Retinal pigment epithelial cell (primary cell): ENCODE measurements at regions not wholly inside any gene's neighbourhood (a gene's known extent, or its start where the extent isn't known, plus 50 kb on each side); places are given as distances from the start of the nearest gene placed in this dataset.
"Not testable (repeated sequence)": the region's sequence is repeated elsewhere in the genome, so short reads cannot be mapped to it uniquely, and the experiment has no call there.

Experiments
- DNase-seq: peaks from one replicate; pipeline ENCODE4 v3.0.0-alpha.2; 2010; ENCODE audit warnings: low read depth
- H3K4me3 ChIP-seq: 2 replicates; pipeline ENCODE4 v1.5.1; 2011; ENCODE audit warnings: mild to moderate bottlenecking, low read length, control low read depth, moderate library complexity
- TF ChIP-seq, protein P1 (sequence below): conservative IDR thresholded peaks from 2 replicates; pipeline ENCODE4 v1.5.1; 2011; ENCODE audit warnings: low read depth, low read length, control low read depth, inconsistent platforms

DNA sequence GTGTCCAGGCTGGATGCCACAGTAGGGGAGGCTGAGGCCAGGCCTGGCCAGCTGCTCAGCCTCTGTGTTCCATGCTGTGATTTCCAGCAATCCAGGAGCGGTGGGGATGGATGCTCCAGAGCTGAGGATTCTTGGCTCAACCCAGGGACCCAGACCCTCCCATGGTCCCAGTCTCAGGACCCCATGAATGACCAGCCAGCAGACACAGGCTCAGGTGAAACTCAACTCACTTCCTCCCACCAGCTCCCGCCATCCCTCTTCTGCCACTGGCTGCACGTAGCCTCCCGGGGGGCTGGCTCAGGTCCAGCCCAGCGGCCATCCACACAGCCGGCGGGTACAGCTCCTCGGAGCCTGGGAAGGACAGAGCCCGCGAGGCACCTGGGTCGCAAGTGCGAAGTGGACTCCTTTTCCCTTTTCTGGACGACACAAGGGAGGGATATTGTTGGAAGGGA lies 54.5 kb upstream of the DACT2 start:
- TF ChIP-seq, protein P1, sequence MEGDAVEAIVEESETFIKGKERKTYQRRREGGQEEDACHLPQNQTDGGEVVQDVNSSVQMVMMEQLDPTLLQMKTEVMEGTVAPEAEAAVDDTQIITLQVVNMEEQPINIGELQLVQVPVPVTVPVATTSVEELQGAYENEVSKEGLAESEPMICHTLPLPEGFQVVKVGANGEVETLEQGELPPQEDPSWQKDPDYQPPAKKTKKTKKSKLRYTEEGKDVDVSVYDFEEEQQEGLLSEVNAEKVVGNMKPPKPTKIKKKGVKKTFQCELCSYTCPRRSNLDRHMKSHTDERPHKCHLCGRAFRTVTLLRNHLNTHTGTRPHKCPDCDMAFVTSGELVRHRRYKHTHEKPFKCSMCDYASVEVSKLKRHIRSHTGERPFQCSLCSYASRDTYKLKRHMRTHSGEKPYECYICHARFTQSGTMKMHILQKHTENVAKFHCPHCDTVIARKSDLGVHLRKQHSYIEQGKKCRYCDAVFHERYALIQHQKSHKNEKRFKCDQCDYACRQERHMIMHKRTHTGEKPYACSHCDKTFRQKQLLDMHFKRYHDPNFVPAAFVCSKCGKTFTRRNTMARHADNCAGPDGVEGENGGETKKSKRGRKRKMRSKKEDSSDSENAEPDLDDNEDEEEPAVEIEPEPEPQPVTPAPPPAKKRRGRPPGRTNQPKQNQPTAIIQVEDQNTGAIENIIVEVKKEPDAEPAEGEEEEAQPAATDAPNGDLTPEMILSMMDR = no peak
- DNase-seq = no peak
- no peak overlapping the region for H3K4me3 ChIP-seq

DNA sequence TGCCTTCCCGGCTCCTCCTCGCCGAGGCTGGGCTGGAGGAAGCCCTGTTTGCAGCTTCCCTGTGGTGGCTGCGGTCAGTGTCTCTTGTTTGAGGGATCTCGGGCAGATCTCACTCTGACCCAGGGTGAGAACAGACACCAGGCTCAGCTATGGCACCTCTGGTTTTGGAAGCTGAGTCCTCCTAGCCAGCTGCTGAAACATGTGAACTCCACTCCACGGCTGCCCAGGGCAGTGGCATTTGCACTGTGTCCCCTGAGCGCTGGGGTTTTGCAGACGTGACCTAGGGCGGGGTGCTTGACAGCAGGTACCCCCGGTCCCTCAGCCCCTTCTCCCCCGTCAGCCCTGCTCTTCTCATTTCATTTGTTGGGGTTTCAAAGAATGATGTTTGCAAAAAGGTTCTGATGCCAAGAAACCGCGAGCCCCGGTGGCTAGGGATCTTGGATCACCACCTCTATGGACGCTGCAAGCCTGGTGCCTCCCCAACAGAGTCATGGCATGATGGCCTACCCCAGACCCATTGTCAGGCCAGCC lies 55.0 kb upstream of the DACT2 start:
- DNase-seq = no peak
- H3K4me3 ChIP-seq = no peak overlapping the region
- TF ChIP-seq, protein P1 = no peak

DNA sequence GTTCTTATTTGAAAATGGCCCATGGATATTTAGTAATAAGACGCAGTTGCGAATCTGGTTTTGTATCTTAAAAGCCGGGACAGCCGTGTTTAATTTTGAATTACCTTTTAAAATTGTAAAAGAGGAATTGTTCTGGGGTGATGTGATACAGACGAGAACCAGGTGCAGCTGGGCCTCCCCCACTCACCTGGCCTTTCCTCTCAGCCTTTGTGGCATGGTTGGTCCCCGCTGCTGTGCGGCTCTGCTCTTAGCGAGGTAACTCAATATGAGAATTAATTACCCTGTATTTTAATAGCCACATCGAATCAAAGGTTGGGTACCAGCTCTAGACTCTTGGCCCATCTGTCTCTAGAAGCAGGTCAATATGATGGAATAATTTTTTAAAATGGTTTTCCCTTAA lies 56.5 kb upstream of the DACT2 start:
- no peak overlapping the region for H3K4me3 ChIP-seq
- no peak for DNase-seq
- TF ChIP-seq, protein P1 = no peak

DNA sequence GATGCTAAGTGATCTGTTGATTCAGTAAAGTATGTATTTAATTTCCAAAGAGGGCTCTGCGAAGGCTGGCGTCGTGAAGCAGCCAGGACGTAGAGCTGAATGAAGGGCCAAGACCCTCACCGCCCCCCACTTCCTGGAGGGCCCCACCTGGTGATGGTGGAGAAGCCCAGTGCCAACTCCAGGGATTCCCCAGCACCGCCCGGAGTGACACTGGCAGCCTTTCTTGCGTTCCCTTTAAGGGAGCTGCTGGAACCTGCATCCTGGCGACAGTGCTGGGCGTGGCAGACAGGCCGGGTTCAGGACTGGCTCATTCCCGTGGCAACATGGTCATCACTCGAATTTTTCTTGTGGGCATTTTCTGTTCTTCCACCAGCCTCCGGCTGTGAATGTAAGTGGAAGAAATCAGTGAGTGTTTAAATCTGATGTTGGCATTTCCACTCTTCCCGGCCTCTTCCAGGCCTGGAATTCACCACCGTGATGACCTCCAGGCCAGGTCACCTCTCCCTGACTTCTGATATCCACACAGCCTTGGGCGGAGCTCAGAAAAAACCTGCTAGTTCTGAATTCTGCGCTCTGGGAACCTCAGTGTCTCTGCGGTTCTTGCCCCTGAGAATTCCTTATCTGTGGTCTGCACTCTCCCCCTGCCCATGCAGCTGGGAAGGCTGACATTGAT lies 57.4 kb upstream of the DACT2 start:
- TF ChIP-seq, protein P1 = no peak
- DNase-seq = no peak
- H3K4me3 ChIP-seq = no peak overlapping the region

DNA sequence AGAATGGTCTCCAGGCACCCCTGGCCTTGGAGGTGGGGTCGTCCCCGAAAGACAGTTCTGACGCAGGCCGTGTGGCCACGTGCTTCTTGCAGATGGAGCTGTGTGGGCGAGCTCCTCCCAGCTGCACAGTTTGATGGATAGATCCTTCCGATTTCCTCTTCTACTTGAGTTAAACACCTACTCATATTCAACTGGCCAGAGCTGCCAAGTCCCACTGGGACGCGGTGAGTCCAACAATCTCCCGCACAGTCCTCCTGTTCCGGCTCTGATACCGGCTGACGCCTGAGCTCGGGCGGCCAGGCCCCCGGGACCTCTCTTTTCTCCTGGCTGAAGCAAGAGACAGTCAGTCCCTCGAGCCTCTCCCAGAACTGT lies 57.9 kb upstream of the DACT2 start:
- no peak for DNase-seq
- TF ChIP-seq, protein P1 = no peak
- H3K4me3 ChIP-seq = no peak overlapping the region

DNA sequence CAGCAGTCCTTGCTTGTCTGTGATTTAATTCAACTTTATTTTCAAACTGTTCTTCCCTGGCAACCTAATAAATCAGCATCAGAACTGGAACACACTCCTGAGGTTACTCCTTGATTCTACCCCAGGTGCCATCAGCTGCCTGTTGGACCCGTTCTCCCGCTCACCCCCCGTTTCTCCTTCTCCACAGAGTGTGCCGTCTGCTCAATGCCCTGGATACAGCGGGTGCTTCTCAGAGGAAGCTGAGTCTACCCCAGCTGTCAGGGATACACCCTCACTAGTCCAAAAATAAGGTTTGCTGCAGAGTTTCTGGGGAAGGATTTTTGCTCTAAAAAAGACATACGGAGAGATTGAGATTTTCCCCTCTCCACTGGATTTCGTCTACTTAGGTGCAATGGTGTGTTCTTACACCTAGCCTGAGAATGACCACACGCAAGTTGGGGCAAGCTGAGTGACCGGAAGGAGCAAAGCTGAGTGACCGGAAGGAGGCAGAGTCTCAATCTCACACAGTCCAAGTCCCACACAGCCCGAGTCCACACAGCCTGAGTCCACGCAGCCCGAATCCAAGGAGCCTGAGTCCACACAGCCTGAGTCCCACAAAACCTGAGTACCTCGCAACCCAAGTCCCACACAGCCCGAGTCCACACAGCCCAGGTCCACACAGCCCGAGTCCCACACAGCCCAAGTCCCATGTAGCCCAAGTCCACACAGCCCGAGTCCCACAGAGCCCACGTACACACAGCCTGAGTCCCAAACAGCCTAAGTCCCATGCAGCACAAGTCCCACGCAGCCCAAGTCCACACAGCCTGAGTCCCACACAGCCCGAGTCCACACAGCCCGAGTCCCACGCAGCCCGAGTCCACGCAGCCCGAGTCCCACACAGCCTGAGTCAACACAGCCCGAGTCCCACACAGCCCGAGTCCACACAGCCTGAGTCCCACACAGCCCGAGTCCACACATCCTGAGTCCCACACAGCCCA lies 58.6 kb upstream of the DACT2 start:
- TF ChIP-seq, protein P1 = no peak
- no peak overlapping the region for H3K4me3 ChIP-seq
- DNase-seq = no peak

DNA sequence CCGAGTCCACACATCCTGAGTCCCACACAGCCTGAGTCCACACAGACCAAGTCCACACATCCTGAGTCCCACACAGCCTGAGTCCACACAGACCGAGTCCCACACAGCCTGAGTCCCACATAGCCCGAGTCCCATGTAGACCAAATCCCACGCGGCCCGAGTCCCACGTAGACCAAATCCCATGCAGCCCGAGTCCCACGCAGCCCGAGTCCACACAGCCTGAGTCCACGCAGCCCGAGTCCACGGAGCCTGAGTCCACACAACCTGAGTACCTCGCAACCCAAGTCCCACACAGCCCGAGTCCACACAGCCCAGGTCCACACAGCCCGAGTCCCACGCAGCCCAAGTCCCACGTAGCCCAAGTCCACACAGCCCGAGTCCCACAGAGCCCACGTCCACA lies 60.0 kb upstream of the DACT2 start:
- DNase-seq, H3K4me3 ChIP-seq: not testable (repeated sequence)

DNA sequence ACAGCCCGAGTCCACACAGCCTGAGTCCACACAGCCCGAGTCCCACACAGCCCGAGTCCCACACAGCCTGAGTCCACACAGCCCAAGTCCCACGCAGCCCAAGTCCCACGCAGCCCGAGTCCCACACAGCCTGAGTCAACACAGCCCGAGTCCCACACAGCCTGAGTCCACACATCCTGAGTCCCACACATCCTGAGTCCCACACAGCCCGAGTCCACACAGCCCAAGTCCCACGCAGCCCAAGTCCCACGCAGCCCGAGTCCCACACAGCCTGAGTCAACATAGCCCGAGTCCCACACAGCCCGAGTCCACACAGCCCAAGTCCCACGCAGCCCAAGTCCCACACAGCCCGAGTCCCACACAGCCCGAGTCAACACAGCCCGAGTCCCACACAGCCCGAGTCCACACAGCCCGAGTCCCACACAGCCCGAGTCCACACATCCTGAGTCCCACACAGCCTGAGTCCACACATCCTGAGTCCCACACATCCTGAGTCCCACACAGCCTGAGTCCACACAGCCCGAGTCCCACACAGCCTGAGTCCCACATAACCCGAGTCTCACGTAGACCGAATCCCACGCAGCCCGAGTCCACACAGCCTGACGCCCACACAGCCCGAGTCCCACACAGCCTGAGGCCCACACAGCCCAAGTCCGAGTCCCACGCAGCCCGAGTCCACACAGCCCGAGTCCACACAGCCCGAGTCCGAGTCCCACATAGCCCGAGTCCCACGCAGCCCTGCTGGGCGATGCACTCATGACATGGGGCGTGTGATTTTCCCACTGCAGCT lies 60.6 kb upstream of the SMOC2 start:
- not testable (repeated sequence) for DNase-seq, H3K4me3 ChIP-seq
